ENCODE measurements at regions not wholly inside any gene's neighbourhood (a gene's known extent, or its start where the extent isn't known, plus 50 kb on each side); places are given as distances from the start of the nearest gene placed in this dataset.
"Not testable (repeated sequence)": the region's sequence is repeated elsewhere in the genome, so short reads cannot be mapped to it uniquely, and the experiment has no call there.

DNA sequence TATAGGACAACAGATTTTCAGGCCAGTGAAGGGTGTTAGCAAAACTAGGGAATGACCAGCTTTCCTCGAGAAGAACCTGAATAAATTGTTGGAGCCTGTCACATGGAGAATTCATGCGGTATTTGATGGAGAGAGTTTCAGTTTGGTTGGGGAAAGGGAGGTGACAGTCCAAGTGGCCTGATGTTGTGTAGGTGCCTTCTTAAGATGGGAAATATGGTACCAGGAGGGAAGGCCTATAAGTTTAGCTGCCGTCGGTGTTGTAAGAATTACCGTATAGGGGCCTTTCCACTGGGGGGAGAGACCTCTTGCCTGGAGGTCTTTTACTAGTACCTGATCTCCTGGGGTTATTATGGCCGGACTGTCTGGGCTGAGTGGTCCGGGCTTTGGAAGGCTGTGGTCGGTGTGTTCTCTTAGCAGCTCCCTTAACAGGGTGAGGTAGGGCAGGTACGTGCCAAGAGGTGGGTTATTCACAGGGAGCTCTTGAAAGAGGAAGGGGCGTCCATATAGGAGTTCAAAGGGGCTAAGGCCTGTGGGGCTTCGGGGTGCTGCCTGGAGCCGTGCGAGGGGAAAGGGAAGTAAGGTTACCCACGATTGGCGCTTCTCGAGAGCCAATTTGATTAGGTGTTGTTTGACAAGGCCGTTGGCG, 641.1 kb upstream of the DPP6 start:
- not testable (repeated sequence) for H3K9me3 ChIP-seq (ENCODE audit: low read length); H3K36me3 ChIP-seq (ENCODE audit: insufficient read depth, low read length); H3K4me3 ChIP-seq (ENCODE audit: low read depth in 1 of 2, low read length in 2 of 2); H3K9ac ChIP-seq (ENCODE audit: low read length); H3K27me3 ChIP-seq (ENCODE audit: control insufficient read depth in 1 of 2, insufficient read depth in 2 of 2, low read length in 2 of 2); H3K4me1 ChIP-seq (ENCODE audit: insufficient read depth, low read length); H3K27ac ChIP-seq (ENCODE audit: low read depth, low read length)

DNA sequence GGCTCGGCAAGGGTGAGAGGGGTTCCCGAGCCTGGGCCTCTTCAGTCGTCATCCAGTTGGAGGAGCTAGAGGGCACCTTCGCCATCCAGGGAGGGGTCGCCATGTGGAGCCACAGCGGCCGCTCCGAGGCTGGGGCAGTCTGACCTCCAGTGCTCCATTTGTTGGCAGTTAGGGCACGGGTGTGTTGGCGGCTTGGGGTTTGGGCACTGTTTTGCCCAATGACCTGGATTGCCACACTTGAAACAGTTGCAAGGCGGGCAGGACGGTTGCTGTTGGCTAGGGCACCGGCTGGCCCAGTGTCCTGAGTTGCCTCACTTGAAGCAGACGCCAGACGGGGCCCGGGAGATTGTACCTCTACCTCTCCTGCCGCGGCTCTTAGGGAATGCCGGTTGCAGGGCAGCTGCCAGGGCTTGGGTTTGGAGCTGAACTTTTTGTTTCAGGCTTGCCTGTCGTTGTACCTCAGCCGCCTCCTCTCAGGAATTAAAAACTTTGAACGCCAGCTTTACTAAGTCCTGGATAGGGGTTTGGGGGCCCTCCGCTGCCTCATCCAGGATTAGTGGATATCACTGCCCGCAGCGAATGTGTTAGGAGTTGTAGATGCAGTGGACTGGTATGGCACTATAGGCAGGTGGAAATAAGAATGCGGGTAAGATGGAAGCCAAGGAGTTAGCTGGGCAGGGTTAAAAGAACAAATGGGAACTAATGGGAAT, 639.9 kb upstream of the DPP6 start:
- not testable (repeated sequence) for H3K9me3 ChIP-seq (ENCODE audit: low read length); H3K27ac ChIP-seq (ENCODE audit: low read depth, low read length); H3K27me3 ChIP-seq (ENCODE audit: control insufficient read depth in 1 of 2, insufficient read depth in 2 of 2, low read length in 2 of 2)

DNA sequence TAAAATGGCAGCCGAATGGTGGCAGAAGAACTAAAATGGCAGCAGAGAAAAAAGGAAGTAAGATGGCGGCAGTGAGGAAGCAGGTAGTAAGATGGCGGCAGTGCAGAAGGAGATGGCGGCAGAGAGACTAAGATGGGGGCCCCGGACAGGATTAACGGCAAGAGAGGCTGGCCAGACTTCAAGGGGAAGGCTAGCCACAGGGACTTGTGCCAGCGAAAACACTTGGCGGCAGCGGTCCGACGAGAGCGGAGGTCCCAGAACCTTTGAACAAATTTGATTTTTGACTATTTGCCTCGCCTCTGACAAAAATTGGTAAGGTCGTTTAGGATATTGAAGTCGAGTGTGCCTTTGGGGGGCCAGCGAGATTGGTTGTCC, 639.4 kb upstream of the DPP6 start:
- not testable (repeated sequence) for H3K27ac ChIP-seq (ENCODE audit: low read depth, low read length); H3K36me3 ChIP-seq (ENCODE audit: insufficient read depth, low read length); H3K27me3 ChIP-seq (ENCODE audit: control insufficient read depth in 1 of 2, insufficient read depth in 2 of 2, low read length in 2 of 2); H3K9ac ChIP-seq (ENCODE audit: low read length); H3K4me3 ChIP-seq (ENCODE audit: low read depth in 1 of 2, low read length in 2 of 2); H3K9me3 ChIP-seq (ENCODE audit: low read length); H3K4me1 ChIP-seq (ENCODE audit: insufficient read depth, low read length)

More for the DNA sequence above, 639.9 kb upstream of the DPP6 start:
- H3K9ac ChIP-seq (ENCODE audit: low read length); H3K36me3 ChIP-seq (ENCODE audit: insufficient read depth, low read length); H3K4me3 ChIP-seq (ENCODE audit: low read depth in 1 of 2, low read length in 2 of 2); H3K4me1 ChIP-seq (ENCODE audit: insufficient read depth, low read length): not testable (repeated sequence)

DNA sequence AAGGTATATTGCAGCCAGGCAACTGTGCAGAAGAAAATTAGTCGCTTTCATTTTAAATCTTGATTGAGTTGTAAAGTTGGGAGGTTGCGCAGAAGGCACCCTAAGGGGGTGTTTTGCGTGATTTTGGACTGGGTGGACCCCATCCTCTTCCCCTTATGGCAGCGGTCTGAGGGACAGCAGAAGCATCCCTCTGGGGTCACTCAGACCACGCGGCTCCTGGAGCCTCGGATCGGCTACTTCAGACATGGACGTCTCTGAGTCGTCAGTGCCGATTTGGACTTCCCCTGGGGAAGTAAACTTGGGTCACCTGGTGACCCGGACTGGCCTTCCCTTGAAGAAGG, 639.0 kb upstream of the DPP6 start:
- Histone ChIP-seq H3K4me1 (ENCODE audit: insufficient read depth, low read length) (no peaks in the 10 kb centered on the region), H3K27ac (ENCODE audit: low read depth, low read length) (no peak overlapping the region), H3K27me3 (ENCODE audit: control insufficient read depth in 1 of 2, insufficient read depth in 2 of 2, low read length in 2 of 2) (no peaks in the 10 kb centered on the region), H3K36me3 (ENCODE audit: insufficient read depth, low read length) (no peaks in the 10 kb centered on the region), H3K4me3 (ENCODE audit: low read depth in 1 of 2, low read length in 2 of 2) (no peak overlapping the region), H3K9me3 (ENCODE audit: low read length) (no peaks in the 10 kb centered on the region), H3K9ac (ENCODE audit: low read length) (no peak overlapping the region)

DNA sequence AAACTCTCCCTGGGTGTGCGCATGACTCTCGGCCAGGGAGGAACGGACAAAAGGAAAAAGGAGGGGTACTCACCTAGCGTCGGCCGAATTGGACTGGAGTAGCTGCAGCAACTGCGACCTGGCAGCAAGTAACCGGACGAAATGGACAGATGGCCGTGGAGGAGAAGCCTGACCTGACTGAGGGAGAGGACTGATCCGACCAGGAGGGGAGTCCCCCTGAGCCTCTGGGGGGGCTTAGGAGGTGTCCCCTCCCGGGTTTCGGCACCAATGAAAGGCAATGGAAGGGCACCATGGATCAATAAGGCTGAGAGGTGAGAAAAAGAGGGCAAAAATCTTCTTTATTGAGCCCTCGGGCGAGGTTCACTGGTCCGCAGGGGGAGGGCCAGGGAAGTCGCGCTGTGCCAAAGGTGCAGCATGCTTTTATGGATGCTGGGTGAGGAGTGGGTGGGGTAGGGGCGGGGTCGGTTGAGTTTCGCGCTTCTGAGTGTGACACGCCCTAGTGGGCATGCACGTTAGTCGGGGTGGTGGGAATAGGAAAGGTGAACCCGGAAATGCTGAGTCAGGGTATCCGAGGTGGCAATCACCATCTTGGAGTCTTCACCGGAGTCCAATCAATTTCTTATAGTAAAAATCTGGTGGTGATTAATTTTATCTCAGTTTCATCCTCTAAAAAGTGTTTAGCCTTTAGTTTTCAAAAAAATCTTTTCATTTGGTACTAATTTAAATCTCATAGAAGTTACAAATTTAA, 638.5 kb upstream of the DPP6 start:
- Histone ChIP-seq H3K9ac (ENCODE audit: low read length) (no peak overlapping the region), H3K27ac (ENCODE audit: low read depth, low read length) (no peak overlapping the region), H3K4me1 (ENCODE audit: insufficient read depth, low read length) (no peaks in the 10 kb centered on the region), H3K27me3 (ENCODE audit: control insufficient read depth in 1 of 2, insufficient read depth in 2 of 2, low read length in 2 of 2) (no peaks in the 10 kb centered on the region), H3K4me3 (ENCODE audit: low read depth in 1 of 2, low read length in 2 of 2) (no peak overlapping the region), H3K36me3 (ENCODE audit: insufficient read depth, low read length) (no peaks in the 10 kb centered on the region), H3K9me3 (ENCODE audit: low read length) (no peaks in the 10 kb centered on the region)

DNA sequence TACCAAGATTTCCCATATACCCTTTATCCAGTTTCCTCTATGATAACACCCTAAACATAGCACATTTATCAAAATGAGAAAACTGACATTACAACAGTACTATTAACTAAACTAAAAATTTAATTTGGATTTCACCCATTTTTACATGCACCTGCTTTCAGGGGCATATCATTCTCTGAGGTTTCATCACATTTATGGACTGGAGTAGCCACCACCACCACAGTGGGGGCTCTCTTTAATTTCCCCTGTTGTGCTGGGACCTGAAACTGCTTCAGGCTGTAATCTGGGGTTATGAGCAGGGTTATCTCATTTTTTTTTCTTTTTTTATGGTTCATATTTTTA, 637.9 kb upstream of the DPP6 start:
- H3K27me3 ChIP-seq (ENCODE audit: control insufficient read depth in 1 of 2, insufficient read depth in 2 of 2, low read length in 2 of 2) = no peaks in the 10 kb centered on the region
- H3K36me3 ChIP-seq (ENCODE audit: insufficient read depth, low read length) = no peaks in the 10 kb centered on the region
- no peaks in the 10 kb centered on the region for H3K4me1 ChIP-seq (ENCODE audit: insufficient read depth, low read length)
- H3K27ac ChIP-seq (ENCODE audit: low read depth, low read length) = no peak overlapping the region
- H3K4me3 ChIP-seq (ENCODE audit: low read depth in 1 of 2, low read length in 2 of 2) = no peak overlapping the region
- H3K9ac ChIP-seq (ENCODE audit: low read length) = no peak overlapping the region
- no peaks in the 10 kb centered on the region for H3K9me3 ChIP-seq (ENCODE audit: low read length)

DNA sequence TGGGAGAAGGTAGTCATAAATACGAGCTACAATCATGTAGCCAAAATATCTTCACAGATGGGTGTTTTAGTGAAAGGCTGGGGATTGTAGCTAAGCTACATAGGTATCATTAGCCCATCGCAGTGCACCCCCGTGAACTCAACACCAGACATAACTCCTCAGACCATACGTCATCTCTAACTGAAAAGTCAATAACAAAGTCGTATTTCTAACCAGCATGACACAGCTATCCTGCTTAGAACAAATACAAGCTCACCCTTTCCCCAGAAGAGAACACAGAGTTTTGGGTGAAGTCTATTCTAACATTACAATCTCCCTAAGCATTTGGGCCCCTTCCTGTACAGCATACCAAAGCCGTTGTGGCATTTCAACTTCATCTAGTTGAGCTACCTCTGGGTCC, 636.6 kb upstream of the DPP6 start:
- Histone ChIP-seq H3K4me1 (ENCODE audit: insufficient read depth, low read length) (no peaks in the 10 kb centered on the region), H3K27ac (ENCODE audit: low read depth, low read length) (no peak overlapping the region), H3K36me3 (ENCODE audit: insufficient read depth, low read length) (no peaks in the 10 kb centered on the region), H3K27me3 (ENCODE audit: control insufficient read depth in 1 of 2, insufficient read depth in 2 of 2, low read length in 2 of 2) (no peaks in the 10 kb centered on the region), H3K9me3 (ENCODE audit: low read length) (no peaks in the 10 kb centered on the region), H3K9ac (ENCODE audit: low read length) (no peak overlapping the region), H3K4me3 (ENCODE audit: low read depth in 1 of 2, low read length in 2 of 2) (no peak overlapping the region)

DNA sequence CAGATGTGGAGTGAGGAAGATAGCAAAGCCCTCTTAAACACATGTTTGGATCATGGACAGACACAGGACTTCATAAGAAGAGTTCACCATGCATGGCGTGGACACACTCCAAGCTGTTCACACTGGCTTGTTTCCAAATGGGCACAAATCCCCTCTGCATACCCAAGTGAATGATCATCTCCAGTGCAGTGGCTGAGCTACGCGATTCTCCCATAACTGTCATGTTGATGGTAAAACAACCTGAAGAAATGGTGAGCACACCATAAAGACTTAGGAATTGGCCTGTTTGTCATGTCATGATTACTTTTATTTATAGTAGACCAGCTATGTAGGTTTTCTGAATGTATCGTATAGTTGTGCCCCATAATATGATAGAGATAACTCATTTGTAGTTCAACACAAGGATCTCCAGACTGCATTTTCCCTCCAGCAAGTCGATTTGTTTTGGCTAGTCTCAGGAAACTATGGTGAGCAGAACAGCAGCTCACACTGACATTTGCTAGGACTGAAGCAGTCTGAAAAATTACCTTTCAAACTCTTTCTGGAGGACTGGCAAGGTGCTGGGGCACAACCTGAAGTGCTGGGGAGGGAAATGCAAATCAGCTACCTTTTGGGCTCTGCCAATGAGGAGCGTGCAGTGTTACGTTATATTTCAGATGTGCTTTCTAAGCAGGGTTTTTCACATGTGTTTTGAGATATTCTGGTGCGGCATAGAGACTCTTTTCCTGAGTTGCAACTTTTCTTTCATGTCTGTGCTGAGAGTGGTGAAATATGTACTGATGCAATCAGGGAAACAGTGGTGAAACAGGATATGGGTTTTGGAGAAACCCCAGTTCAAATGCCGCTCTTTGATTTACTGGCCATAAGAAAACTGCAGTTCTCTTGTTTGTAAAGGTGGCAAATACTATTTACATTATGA, 629.6 kb upstream of the DPP6 start:
- Histone ChIP-seq H3K36me3 (ENCODE audit: insufficient read depth, low read length) (no peaks in the 10 kb centered on the region), H3K4me1 (ENCODE audit: insufficient read depth, low read length) (peaks cover 20% of the 10 kb centered on the region), H3K4me3 (ENCODE audit: low read depth in 1 of 2, low read length in 2 of 2) (no peak overlapping the region), H3K9me3 (ENCODE audit: low read length) (no peaks in the 10 kb centered on the region), H3K27ac (ENCODE audit: low read depth, low read length) (peak overlapping the region; percentile 12), H3K27me3 (ENCODE audit: control insufficient read depth in 1 of 2, insufficient read depth in 2 of 2, low read length in 2 of 2) (no peaks in the 10 kb centered on the region), H3K9ac (ENCODE audit: low read length) (no peak overlapping the region)

DNA sequence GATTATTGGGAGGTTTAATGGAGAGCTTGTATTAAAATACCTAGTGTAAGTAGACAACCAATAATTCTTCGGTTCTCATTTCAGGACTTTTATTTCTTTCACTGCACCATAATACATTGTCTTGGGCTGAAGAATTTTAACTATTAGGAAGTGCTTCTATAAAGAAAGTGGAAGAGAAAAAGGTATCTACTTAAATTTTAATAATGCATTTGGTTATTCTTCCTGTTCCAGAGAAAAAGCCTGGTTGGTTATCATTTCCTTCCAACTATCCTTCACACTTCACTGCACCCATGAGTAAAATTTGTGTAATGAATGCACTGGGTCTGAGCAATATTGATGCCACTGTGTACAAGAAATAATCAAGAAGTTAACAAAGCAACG, 629.0 kb upstream of the DPP6 start:
- no peaks in the 10 kb centered on the region for H3K9me3 ChIP-seq (ENCODE audit: low read length)
- H3K4me3 ChIP-seq (ENCODE audit: low read depth in 1 of 2, low read length in 2 of 2) = no peak overlapping the region
- H3K36me3 ChIP-seq (ENCODE audit: insufficient read depth, low read length) = no peaks in the 10 kb centered on the region
- no peak overlapping the region for H3K9ac ChIP-seq (ENCODE audit: low read length)
- no peaks in the 10 kb centered on the region for H3K27me3 ChIP-seq (ENCODE audit: control insufficient read depth in 1 of 2, insufficient read depth in 2 of 2, low read length in 2 of 2)
- H3K4me1 ChIP-seq (ENCODE audit: insufficient read depth, low read length) = peaks cover 20% of the 10 kb centered on the region
- H3K27ac ChIP-seq (ENCODE audit: low read depth, low read length) = no peak overlapping the region

DNA sequence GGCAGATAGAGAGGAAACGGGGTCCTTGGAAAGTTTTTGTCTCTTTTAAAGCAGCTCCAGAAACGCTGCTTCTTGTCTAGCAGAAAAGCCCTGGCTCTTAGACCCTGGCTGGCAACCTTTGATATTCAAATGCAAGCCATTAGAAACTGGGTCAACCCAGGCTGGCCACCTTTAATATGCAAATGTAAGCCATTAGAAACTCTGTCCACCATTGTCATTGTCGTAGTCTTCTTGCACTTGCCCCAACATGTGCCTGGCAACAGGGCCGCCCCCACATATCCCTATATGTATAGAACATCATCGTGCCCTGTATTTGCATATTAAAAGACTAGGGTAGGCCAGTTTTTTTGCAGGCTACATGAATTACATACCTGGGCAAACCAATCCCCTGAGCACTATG, 621.3 kb upstream of the DPP6 start:
- Histone ChIP-seq H3K27ac (ENCODE audit: low read depth, low read length) (no peak overlapping the region), H3K4me3 (ENCODE audit: low read depth in 1 of 2, low read length in 2 of 2) (no peak overlapping the region), H3K9ac (ENCODE audit: low read length) (no peak overlapping the region), H3K9me3 (ENCODE audit: low read length) (no peaks in the 10 kb centered on the region), H3K36me3 (ENCODE audit: insufficient read depth, low read length) (no peaks in the 10 kb centered on the region), H3K4me1 (ENCODE audit: insufficient read depth, low read length) (no peaks in the 10 kb centered on the region), H3K27me3 (ENCODE audit: control insufficient read depth in 1 of 2, insufficient read depth in 2 of 2, low read length in 2 of 2) (no peaks in the 10 kb centered on the region)

DNA sequence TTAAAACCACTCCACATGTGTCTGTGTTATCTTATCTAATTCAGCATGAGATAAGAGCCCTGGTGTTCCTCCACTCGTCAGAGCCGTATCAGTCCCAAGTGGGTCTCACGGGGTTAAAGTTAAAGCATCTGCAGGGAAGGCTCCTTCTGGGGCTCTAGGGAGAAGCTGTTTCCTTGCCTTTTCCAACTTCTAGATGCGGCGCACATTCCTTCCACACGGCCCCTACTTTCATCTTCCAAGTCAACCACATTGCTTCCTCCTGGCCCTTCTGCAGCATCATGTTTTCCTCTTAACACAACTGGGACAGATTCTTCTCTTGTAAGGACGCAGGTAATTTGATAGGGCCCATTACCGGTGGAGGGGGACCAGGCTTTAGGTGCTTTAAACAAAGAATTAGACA, 620.1 kb upstream of the DPP6 start:
- Histone ChIP-seq H3K27ac (ENCODE audit: low read depth, low read length) (no peak overlapping the region), H3K9me3 (ENCODE audit: low read length) (no peaks in the 10 kb centered on the region), H3K4me1 (ENCODE audit: insufficient read depth, low read length) (no peaks in the 10 kb centered on the region), H3K4me3 (ENCODE audit: low read depth in 1 of 2, low read length in 2 of 2) (no peak overlapping the region), H3K9ac (ENCODE audit: low read length) (no peak overlapping the region), H3K36me3 (ENCODE audit: insufficient read depth, low read length) (no peaks in the 10 kb centered on the region), H3K27me3 (ENCODE audit: control insufficient read depth in 1 of 2, insufficient read depth in 2 of 2, low read length in 2 of 2) (no peaks in the 10 kb centered on the region)
